ENCODE measurements at regions not wholly inside any gene's neighbourhood (a gene's known extent, or its start where the extent isn't known, plus 50 kb on each side); places are given as distances from the start of the nearest gene placed in this dataset.

GRCh38 chr10:78312197-78313047 is 278.8 kb downstream of the RPS24 start:
- no peak for DNase-seq (ENCODE audit: extremely low read depth in 1 of 2, low read depth in 1 of 2)

- DNase-seq (ENCODE audit: extremely low read depth in 1 of 2, low read depth in 1 of 2) = no peak
These were observed 279.4 kb downstream of the RPS24 start for GRCh38 chr10:78313048-78313381.

GRCh38 chr10:78313636-78314035 is 280.0 kb downstream of the RPS24 start:
- no peak for DNase-seq (ENCODE audit: extremely low read depth in 1 of 2, low read depth in 1 of 2)

- no peak for DNase-seq (ENCODE audit: extremely low read depth in 1 of 2, low read depth in 1 of 2)
These were observed 281.0 kb downstream of the RPS24 start for GRCh38 chr10:78314651-78315050.

- no peak for DNase-seq (ENCODE audit: extremely low read depth in 1 of 2, low read depth in 1 of 2)
These were observed 282.8 kb downstream of the RPS24 start for GRCh38 chr10:78316451-78316931.

GRCh38 chr10:78318305-78318704 is 284.6 kb downstream of the RPS24 start:
- no peak for DNase-seq (ENCODE audit: extremely low read depth in 1 of 2, low read depth in 1 of 2)

GRCh38 chr10:78319371-78319770 is 285.7 kb downstream of the RPS24 start:
- DNase-seq (ENCODE audit: extremely low read depth in 1 of 2, low read depth in 1 of 2) = no peak

- DNase-seq (ENCODE audit: extremely low read depth in 1 of 2, low read depth in 1 of 2) = no peak
These were observed 286.2 kb downstream of the RPS24 start for GRCh38 chr10:78319841-78320240.

- DNase-seq (ENCODE audit: extremely low read depth in 1 of 2, low read depth in 1 of 2) = no peak
These were observed 286.8 kb downstream of the RPS24 start for GRCh38 chr10:78320506-78320905.

- DNase-seq (ENCODE audit: extremely low read depth in 1 of 2, low read depth in 1 of 2) = no peak
These were observed 287.3 kb downstream of the RPS24 start for GRCh38 chr10:78321000-78321399.

GRCh38 chr10:78321500-78321899 is 287.8 kb downstream of the RPS24 start:
- no peak for DNase-seq (ENCODE audit: extremely low read depth in 1 of 2, low read depth in 1 of 2)

GRCh38 chr10:78326372-78326771 is 292.7 kb downstream of the RPS24 start:
- DNase-seq (ENCODE audit: extremely low read depth in 1 of 2, low read depth in 1 of 2) = no peak

GRCh38 chr10:78327778-78328591 is 294.3 kb downstream of the RPS24 start:
- no peak for DNase-seq (ENCODE audit: extremely low read depth in 1 of 2, low read depth in 1 of 2)

GRCh38 chr10:78328592-78329404 is 295.1 kb downstream of the RPS24 start:
- no peak for DNase-seq (ENCODE audit: extremely low read depth in 1 of 2, low read depth in 1 of 2)

GRCh38 chr10:78330884-78331283 is 297.2 kb downstream of the RPS24 start:
- DNase-seq (ENCODE audit: extremely low read depth in 1 of 2, low read depth in 1 of 2) = no peak

GRCh38 chr10:78331391-78331922 is 297.8 kb downstream of the RPS24 start:
- no peak for DNase-seq (ENCODE audit: extremely low read depth in 1 of 2, low read depth in 1 of 2)

- no peak for DNase-seq (ENCODE audit: extremely low read depth in 1 of 2, low read depth in 1 of 2)
These were observed 298.3 kb downstream of the RPS24 start for GRCh38 chr10:78332012-78332411.

GRCh38 chr10:78332657-78333056 is 299.0 kb downstream of the RPS24 start:
- DNase-seq (ENCODE audit: extremely low read depth in 1 of 2, low read depth in 1 of 2) = no peak

GRCh38 chr10:78333362-78334143 is 299.9 kb downstream of the RPS24 start:
- no peak for DNase-seq (ENCODE audit: extremely low read depth in 1 of 2, low read depth in 1 of 2)

GRCh38 chr10:78335371-78335690 is 301.7 kb downstream of the RPS24 start:
- DNase-seq (ENCODE audit: extremely low read depth in 1 of 2, low read depth in 1 of 2) = no peak

All from stimulated activated CD8-positive, alpha-beta memory T cell treated with anti-CD3 and anti-CD28 coated beads, Interleukin-7, amount 100 ng/mL, for 48 hours (primary cell).